Muscle of back (tissue), 3 donors: ENCODE measurements at regions not wholly inside any gene's neighbourhood (a gene's known extent, or its start where the extent isn't known, plus 50 kb on each side); places are given as distances from the start of the nearest gene placed in this dataset.

ENCODE experiments used
- DNase-seq, 3 donors: peaks; one replicate each; pipeline versions ENCODE4 v3.0.0 to v3.0.0-alpha.2; 2013

GRCh38 chr4:108333353-108333942, 164.7 kb upstream of the LEF1 start:
- no peak for DNase-seq

- no peak for DNase-seq
Observed at GRCh38 chr4:108331905-108332632, 163.3 kb upstream of the LEF1 start.

- DNase-seq, result no peak
Observed at GRCh38 chr4:108328383-108328732, 159.6 kb upstream of the LEF1 start.

- DNase-seq, result no peak
Observed at GRCh38 chr4:108327642-108328382, 159.1 kb upstream of the LEF1 start.

- no peak for DNase-seq
Observed at GRCh38 chr4:108325561-108325960, 156.8 kb upstream of the LEF1 start.

GRCh38 chr4:108324450-108324849, 155.7 kb upstream of the LEF1 start:
- no peak for DNase-seq

GRCh38 chr4:108322497-108322896, 153.8 kb upstream of the LEF1 start:
- DNase-seq, result no peak

GRCh38 chr4:108320061-108320460, 151.3 kb upstream of the LEF1 start:
- DNase-seq, result peak in 1 of 3 donors; percentile 5

GRCh38 chr4:108317377-108317776, 148.6 kb upstream of the LEF1 start:
- DNase-seq, result no peak

- peak in 2 of 3 donors; percentile 9 to 15 for DNase-seq
Observed at GRCh38 chr4:108315694-108316093, 147.0 kb upstream of the LEF1 start.

- DNase-seq, result no peak
Observed at GRCh38 chr4:108314900-108315589, 146.3 kb upstream of the LEF1 start.

GRCh38 chr4:108313546-108314339, 145.0 kb upstream of the LEF1 start:
- DNase-seq, result no peak

GRCh38 chr4:108311313-108311712, 142.6 kb upstream of the LEF1 start:
- DNase-seq, result no peak

GRCh38 chr4:108303488-108304177, 134.9 kb upstream of the LEF1 start:
- no peak for DNase-seq

GRCh38 chr4:108301545-108302251, 133.0 kb upstream of the LEF1 start:
- DNase-seq, result no peak

GRCh38 chr4:108297605-108298004, 128.9 kb upstream of the LEF1 start:
- DNase-seq, result no peak

GRCh38 chr4:108292229-108292628, 123.5 kb upstream of the LEF1 start:
- DNase-seq, result no peak

GRCh38 chr4:108291137-108291536, 122.4 kb upstream of the LEF1 start:
- no peak for DNase-seq

GRCh38 chr4:108287834-108288413, 119.2 kb upstream of the LEF1 start:
- no peak for DNase-seq

- no peak for DNase-seq
Observed at GRCh38 chr4:108280072-108280471, 111.3 kb upstream of the LEF1 start.
